NCI-H2227 (cell line): ENCODE measurements at regions not wholly inside any gene's neighbourhood (a gene's known extent, or its start where the extent isn't known, plus 50 kb on each side); places are given as distances from the start of the nearest gene placed in this dataset.
"Not testable (repeated sequence)": the region's sequence is repeated elsewhere in the genome, so short reads cannot be mapped to it uniquely, and the experiment has no call there.

Source experiments
- DNase-seq: peaks from one replicate; lab custom pipeline; 2025; ENCODE audit not compliant: unreplicated experiment; lab: John Stamatoyannopoulos, UW

DNA sequence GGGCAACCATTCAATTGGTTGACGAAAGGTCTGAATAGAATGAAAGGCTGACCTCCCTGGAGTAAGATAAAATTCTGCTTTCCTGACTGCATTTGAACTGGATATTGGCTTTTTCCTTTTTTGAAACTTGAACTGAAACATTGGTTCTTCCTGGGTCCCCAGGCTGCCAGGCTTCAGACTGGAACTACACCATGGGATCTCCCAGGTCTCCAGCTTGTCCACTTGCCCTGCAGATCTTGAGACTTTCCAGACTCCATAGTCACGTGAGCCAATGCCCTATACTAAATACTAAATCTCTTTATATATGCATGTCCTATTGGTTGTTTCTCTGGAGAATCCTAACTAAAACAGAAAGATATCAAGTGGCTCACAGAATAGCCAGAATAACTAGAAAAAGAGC, 118.7 kb upstream of the KRR1 start:
- DNase-seq = no peak

DNA sequence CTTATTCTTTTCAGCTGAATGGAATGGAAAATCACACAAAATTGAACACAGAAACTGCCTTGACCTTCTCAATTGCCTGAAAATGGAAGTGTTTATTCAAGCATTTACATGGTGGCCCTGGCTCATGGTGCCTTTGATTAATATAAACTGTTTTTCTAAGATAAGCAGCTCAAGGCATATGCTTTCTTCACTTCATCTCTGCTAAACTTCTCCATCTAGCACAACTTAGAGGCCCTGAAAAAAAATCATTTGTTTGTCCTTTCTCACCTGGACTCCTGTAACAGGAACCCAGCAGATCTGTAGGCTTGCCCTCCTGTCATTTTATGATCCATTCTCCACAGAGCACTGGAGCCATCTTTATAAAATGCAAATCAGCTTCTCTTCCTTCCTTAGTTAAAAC, 117.5 kb upstream of the KRR1 start:
- DNase-seq = no peak

DNA sequence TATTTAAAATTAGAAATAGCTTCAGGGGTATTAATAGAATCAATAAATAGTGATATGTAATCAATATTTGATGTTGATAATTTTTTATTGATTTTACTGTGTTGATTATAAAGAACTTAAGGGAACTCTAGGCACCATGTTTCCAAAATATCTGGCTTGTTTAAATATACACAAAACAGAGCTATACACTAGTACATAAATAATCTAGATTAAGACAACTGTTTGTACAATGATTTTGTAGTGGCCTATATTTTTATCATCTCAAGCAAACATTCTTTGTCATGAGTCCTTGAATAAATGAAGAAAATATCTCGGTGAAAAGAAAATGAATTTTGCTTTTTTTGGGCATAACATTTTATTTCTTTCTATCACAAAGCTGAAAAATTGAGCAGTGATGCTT, 117.1 kb upstream of the KRR1 start:
- DNase-seq = no peak

DNA sequence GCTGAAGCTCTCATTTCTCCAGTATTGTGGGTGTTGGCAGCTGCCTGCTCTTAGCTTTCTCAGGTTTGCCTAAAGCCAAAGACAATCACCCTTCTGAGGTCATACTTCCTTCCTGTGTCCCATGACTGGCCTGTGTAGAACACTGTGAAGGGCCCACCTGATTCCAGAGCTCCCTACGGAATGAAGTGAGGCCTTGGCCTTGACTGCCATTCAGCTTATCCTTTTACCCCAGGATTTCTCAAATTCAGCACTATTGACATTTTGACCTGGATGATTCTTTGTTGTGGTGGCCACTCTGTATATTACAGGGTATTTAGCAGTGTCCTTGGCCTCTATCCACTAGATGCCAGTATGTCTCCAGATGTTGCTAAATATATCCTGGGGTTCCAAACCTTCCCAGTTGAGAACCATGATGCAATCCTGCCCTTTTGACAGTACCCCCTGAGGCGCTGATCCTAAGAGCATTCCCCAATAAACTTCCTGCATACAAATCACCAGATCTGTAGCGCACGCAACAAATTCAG, 112.3 kb upstream of the KRR1 start:
- no peak for DNase-seq

DNA sequence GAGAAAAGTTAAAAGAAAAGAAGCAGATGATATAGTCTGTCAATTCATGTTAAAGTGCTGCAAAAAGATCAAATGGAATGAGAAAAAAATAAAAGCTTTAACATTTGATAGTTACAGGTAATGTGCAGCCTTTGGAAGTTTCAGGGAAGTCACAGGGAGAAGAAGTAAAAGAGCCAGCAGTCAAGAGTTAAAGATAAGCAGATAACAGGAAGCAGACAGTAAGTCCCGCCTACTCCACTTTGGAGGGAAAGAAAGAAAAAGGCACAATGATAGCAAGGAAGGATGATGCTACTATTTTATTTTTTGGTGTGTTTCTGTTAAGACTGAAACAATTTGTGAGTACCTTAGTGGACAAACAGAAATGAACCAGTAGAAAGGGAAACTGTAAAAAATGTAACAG, 111.1 kb upstream of the KRR1 start:
- no peak for DNase-seq

DNA sequence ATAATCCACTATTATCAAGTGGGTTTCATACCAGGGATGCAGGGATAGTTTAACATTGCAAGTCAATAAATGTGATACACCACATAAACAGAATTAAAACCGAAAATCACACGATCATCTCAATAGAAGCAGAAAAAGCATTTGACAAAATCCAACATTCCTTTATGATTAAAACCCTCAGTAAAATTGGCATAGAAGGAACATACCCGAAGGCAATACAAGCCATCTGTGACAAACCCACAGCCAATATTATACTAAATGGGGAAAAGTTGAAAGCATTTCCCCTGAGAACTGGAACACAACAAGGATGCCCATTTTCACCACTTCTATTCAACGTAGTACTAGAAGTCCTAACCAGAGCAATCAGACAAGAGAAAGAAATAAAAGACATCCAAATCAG, 103.0 kb upstream of the KRR1 start:
- not testable (repeated sequence) for DNase-seq

DNA sequence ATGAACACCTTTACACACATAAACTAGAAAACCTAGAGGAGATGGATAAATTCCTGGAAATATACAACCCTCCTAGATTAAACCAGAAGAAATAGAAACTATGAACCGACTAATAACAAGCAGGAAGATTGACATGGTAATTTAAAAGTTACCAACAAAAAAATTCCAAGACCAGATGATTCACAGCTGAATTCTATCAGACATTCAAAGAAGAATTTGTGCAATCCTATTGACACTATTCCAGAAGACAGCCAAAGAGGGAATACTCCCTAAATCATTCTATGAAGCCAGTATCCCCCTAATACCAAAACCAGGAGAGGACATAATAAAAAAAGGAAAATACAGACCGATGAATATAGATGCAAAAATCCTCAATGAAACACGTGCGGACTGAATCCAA, 102.6 kb upstream of the KRR1 start:
- no peak for DNase-seq

DNA sequence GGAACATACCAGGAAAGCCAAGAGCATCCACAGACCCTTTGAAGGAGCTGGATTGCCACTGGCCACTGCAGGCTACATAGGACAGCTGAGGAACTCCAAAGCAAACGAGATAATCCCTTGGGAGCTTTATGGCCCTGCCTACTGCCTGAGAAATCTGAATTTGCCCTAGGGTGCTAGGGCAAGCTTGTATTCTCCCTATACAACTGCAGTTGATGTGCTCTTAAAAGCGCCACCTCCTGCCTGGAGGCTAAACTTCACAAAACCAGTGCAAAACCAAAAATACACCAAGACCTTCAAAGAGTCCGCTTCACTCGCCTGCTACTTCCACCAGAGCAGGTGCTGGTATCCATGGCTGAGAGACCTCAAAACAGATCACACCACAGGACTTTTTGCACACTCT, 99.6 kb upstream of the KRR1 start:
- DNase-seq = no peak

DNA sequence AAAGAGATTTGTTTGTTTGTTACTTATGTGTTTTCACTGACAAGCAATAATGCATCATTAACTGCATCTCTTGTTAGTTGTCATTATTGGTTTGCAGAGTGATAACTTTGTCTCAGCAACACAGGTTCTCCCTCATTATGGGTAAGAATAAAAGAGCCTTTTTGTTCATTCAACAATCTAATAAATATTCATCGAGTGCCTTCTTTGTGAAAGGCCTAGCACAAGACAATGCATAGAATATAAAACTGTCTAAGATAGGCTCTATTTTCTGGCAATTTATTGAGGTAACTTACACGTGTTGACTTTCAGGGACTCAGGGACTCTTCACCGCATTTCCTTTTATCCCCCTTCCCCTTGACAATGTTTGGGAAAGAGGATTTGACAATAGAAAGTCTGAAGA, 95.5 kb upstream of the KRR1 start:
- DNase-seq = no peak

DNA sequence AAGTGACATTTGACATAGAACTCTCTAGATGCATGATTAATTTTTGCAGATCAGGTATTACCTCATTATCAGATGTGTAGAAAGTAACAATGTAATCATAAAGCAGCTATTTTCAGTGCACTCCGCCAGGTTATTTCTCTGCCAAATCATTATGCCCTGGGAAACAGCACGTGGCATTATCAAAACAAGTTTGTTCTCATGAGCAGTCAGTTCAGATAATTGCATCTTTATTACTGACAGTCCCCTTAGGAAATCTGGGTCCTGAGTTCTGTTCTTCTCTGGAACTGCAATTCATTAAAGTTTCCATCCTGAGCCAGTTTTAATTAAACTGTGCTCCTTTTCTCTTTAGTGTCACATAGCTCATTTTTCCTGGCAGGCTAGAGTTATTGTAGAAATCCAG, 94.7 kb upstream of the KRR1 start:
- DNase-seq = no peak

DNA sequence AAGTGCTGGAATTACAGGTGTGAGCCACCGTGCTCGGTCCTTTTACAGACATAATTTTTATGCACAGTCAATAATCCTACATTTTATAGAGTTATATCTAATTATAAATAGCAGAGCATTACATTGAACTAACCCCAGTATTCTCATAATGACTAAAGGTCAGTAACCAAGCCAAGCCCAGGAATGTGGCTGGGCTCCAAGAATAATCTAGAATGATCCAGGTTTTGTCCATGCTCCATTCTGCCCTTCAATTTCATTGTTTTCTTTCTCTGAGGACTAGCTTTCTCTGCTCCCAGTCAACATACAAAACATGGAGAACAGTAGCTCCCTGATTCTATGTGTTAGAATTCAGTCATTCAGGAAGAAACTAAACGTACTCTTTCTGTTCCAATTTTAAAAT, 92.1 kb upstream of the KRR1 start:
- DNase-seq = no peak

DNA sequence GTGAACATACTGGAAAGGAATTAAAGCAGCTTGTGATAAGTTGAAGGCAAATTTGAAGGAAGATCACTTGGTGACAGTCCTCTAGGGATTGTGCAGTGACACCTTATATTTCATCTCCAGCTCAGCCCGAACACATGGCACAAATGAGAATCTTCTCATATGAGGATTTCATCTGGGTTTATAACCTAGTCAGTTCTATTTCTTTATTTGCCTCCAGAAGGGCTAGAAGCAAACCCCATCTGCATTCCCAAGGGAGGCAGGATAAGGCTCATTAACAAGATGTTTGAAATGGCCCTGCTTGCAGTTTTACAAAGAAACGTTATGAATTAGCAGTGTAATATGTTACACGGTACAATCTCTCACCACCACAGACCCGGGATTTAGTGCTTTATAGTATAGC, 90.7 kb upstream of the KRR1 start:
- no peak for DNase-seq

DNA sequence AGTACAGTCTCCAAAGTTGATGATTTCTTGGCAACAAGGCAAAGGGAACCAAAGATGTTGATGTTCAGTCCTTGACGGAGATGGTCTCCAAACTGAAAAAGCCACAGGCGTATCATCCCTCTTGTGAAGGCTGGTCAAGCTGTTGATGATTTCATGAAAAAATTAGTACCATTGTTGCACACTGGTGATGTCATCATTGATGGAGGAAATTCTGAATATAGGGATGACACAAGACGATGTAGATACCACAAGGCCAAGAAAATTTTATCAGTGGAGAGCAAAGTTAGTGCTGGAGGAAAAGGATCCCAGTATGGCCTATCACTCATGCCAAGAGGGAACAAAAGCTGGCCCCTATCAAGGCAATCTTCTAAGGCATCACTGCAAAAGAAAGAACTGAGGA, 88.7 kb upstream of the KRR1 start:
- no peak for DNase-seq

DNA sequence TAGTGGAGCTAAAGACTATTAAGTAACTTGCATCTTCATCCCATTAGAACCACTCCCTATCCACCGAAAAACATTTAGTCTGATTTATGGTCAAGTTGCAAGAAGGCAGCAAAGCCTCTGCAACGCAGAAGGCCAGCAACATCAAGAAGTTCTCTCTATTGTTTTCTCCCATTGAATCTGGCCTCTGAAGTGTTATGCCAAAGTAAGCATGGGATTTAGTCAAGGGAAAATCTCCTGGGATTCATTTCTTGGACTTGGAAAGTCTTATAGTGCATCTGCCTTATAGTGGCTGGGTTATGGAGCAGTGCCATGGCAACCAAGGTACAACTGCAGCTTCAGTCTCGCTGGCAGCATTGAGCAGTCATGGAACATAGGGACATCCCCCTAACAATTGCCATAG, 87.7 kb upstream of the KRR1 start:
- DNase-seq = no peak

DNA sequence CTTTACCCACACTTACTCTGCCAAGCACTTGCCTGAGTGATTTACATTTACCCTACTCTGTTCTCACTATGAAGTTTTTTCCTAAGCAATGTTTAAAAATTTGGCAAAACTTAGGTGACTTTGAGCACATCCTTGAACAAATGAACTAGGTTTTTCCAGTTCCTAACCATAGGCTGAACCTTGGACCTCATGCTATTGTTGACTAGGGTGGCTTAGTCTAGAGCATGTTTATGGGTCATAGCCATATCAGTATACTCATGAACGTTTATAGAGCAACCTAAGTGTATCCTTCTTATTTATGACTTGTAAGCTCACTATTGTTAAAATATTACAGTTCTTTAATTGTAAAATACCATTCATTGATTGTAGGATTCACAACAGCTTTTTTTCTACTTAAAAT, 85.0 kb upstream of the KRR1 start:
- DNase-seq = no peak

DNA sequence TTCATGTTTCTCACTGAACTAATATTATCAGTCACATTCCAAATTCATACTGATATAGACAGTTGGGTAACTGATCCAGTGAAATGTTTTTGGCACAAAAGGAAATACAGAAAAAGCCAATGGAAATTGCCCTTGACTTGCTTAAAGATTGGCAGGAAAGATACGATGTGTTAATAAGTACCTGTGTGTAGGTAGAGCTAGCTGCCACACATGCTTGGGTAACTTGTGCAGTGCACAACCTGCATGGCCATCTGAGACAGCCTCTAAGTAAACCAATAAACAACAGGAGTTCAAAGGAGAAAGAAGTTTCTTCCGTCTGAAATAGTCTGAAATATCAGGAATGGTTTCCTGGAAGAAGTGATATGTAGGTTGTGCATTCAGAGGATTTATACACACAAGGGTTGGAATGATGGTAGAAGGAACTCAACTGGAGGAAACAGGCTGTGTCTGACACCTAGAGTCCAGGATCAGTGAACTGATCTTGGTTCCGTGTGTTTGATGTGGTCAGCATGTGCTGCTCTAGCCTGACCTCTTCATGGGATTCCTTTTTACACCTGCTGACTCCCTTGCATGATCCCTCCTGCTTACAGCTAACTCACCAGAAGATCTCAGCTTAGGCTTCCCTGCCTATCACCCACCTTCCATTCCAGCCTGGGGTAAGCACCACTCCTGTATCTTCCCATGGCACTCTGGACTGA, 81.4 kb upstream of the KRR1 start:
- no peak for DNase-seq

DNA sequence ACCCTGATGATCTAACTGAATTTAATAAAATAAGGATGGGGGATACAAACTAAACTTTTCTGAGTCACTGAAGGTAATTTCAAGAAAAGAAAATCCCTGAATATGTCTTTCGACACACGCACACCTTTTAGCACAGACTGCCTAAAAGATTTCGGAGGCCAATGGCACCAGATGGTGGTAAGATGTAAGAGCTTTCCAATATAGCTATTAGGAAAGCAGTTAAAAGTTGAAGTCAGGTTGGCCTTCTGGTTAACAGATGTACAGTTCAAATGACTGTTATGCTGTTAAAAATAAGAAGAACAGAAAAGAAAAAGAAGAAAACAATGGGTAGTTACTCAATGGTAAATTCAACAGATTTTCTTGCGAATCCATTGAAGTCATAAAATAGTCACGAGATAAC, 80.7 kb upstream of the KRR1 start:
- no peak for DNase-seq

DNA sequence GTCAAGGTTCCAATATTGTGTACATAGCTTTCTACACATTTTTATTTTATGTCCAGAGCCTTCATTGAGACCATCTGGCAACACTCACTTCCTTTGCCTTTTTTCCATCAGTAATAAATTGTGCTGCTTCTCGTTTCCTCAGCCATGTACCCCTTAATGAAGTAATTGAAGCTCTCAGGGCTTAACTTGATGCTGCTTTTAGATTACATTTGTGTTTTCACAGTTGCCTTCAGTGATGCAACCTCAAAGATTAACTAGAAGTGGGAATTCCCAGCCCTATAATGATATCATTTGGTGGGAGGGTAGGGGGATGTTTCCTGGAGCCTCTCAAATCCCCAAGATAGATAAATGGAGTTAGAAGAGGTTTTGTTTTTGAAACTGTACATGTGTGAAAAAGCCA, 80.2 kb upstream of the KRR1 start:
- DNase-seq = no peak

DNA sequence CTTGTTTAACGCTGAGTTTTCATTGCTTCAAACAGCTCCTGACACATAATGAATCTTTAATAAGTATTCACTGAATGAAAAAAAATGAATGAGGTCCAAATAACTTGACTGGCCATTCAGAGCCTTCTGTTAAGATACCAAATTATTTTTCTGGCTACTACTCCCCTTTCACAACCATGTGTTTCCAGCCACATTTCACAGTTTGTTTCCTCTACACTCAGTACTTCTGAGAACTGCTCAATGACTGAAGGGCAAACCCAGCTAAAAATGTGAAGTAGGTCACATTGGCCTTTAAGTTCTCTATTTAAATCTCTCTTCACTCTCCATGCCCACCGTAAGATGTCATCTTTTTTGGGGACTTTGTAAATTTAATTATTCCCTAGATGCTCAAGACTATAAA, 78.4 kb upstream of the KRR1 start:
- DNase-seq = no peak

DNA sequence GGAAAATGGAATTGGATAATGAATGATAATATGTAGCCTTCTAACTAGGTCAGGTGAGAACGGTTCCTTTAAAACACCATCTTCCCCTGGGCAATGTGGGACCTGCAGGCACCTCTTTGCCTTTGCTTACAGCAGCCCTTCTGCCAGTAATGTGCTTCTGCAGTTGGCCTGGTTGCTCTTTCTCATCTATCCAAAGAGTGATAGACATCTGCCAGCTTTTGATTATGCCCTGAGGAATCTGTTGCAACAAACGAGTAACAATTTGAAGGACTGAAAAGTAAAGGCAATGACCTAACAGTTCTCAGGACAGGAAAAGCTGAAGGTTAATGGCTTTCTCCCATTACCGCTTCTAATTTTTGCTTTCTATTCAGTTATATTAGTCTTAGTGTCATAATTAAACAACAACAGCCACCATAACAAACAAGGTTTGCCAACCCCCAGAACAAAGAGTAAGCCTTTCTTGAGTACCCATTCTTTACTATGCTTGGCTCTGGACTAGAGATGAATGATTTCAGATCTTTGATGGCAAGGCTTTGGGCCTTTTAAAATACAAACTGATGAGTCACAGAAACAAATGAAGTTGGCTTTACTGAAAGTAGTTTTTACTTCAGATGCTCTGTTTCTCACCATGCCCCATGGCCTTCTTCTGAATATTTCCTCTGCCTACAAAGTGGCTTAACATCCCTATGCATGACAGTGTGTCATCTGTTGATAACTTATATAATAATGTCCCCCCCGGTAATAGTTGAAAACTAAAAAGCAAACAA, 76.1 kb upstream of the KRR1 start:
- DNase-seq = no peak

DNA sequence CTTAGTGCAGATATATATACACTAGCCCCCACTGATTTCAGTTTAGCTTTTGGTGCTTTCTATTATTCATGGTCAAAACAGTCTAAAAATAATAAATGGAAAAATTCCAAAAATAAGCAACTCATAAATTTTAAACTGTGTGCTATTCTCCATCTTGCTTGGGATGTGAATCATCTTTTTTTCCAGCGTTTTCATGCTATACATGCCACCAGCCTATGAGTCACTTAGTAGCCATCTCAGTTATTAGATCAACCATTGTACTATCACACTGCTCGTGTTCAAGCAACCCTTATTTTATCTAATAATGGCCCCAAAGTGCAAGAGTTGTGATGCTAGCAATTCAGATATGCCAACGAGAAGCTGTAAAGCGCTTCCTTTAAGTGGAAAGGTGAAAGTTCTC, 73.9 kb upstream of the KRR1 start:
- DNase-seq = no peak

DNA sequence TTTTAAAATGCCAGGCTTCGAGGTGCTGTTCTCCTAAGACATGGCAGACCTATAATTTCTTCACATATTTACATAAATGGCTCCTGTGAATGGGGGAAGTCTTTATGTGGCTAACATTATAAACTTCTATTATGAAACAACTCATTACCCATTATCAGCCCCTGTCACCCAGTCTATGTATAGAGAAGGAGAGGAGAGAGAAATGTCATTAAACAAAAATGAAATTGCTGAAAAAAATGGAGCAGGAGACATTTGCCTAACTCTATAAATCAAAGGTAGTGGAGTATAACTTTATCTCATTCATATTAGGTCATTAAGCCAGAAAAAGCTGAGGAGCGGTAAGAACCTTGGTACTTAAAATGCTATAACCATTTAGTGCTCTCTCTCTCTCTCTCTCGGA, 71.9 kb upstream of the KRR1 start:
- no peak for DNase-seq

DNA sequence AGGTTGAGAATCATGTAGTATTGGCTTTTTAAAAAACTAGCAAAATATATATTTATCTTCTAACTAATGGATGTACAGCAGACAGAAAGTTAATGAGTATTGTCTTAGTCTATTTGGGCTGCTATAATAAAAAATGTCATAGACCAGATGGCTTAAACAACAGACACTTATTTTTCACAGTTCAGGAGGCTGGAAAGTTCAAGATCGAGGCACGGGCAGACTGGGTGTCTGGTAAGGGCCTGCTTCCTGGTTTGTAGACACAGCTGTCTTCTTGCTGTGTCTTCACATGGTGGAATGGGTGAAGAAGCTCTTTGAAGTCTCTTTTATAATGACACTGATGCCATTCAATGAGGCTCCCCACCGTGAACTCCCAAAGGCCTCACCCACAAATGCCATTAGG, 70.1 kb upstream of the KRR1 start:
- no peak for DNase-seq
